ENCODE measurements at regions not wholly inside any gene's neighbourhood (a gene's known extent, or its start where the extent isn't known, plus 50 kb on each side); places are given as distances from the start of the nearest gene placed in this dataset.

GRCh38 chrX:21056622-21057021, 317.6 kb upstream of the CNKSR2 start:
- no peaks in the 10 kb centered on the region for H3K4me1 Mint-ChIP-seq
- no peak overlapping the region for H3K4me3 ChIP-seq (ENCODE audit: low read length)
- H3K27me3 Mint-ChIP-seq (ENCODE audit: insufficient read depth): no peaks in the 10 kb centered on the region
- peaks cover 5% of the 10 kb centered on the region for H3K36me3 Mint-ChIP-seq (ENCODE audit: low read depth)
- H3K9me3 ChIP-seq (ENCODE audit: control insufficient read depth, low read length): peaks cover 14% of the 10 kb centered on the region
- WGBS, 2 experiments (ENCODE audit: insufficient coverage in 1 of 2, insufficient read length in 1 of 2): 90% methylated on average over 2 of the region's 2 CpGs; no CpG with 5 or more reads in 1 of the 2 experiments
- no peak for TF ChIP-seq CTCF (conservative IDR thresholded peaks at IDR 0.05)
- H3K9me3 Mint-ChIP-seq: peaks cover 28% of the 10 kb centered on the region
- no peak overlapping the region for H3K4me3 Mint-ChIP-seq
- H3K27ac ChIP-seq (ENCODE audit: low read depth, low read length): no peak overlapping the region
- H3K27ac Mint-ChIP-seq: no peak overlapping the region
- no peak overlapping the region for H3K9ac ChIP-seq (ENCODE audit: extremely low read depth, low read length, poor library complexity, severe bottlenecking)
- no peaks in the 10 kb centered on the region for H3K36me3 ChIP-seq (ENCODE audit: control insufficient read depth, insufficient read depth, low read length)
- no peaks in the 10 kb centered on the region for H3K4me1 ChIP-seq (ENCODE audit: control insufficient read depth, insufficient read depth, low read length)
- H3K27me3 ChIP-seq (ENCODE audit: control insufficient read depth, insufficient read depth, low read length, poor library complexity, severe bottlenecking): no peaks in the 10 kb centered on the region
- no peak for DNase-seq

- H3K4me3 Mint-ChIP-seq: peak overlapping the region; percentile 29
These were observed 327.2 kb upstream of the CNKSR2 start for GRCh38 chrX:21047034-21047455.

GRCh38 chrX:21014326-21014725, 359.9 kb upstream of the CNKSR2 start:
- Mint-ChIP-seq H3K36me3 (ENCODE audit: low read depth) (peaks cover 8% of the 10 kb centered on the region), H3K4me1 (no peaks in the 10 kb centered on the region)
- no peaks in the 10 kb centered on the region for H3K36me3 ChIP-seq (ENCODE audit: control insufficient read depth, insufficient read depth, low read length)

More at GRCh38 chrX:21047034-21047455, 327.2 kb upstream of the CNKSR2 start:
- TF ChIP-seq CTCF (conservative IDR thresholded peaks at IDR 0.05): no peak
- H3K27ac ChIP-seq (ENCODE audit: low read depth, low read length): no peak overlapping the region
- H3K4me1 Mint-ChIP-seq: peaks cover 32% of the 10 kb centered on the region
- H3K27me3 Mint-ChIP-seq (ENCODE audit: insufficient read depth): no peaks in the 10 kb centered on the region
- no peaks in the 10 kb centered on the region for H3K4me1 ChIP-seq (ENCODE audit: control insufficient read depth, insufficient read depth, low read length)
- no peaks in the 10 kb centered on the region for H3K36me3 ChIP-seq (ENCODE audit: control insufficient read depth, insufficient read depth, low read length)
- peak; percentile 65 for DNase-seq
- H3K9ac ChIP-seq (ENCODE audit: extremely low read depth, low read length, poor library complexity, severe bottlenecking): no peak overlapping the region
- H3K27me3 ChIP-seq (ENCODE audit: control insufficient read depth, insufficient read depth, low read length, poor library complexity, severe bottlenecking): no peaks in the 10 kb centered on the region
- H3K36me3 Mint-ChIP-seq (ENCODE audit: low read depth): no peaks in the 10 kb centered on the region
- WGBS, 2 experiments (ENCODE audit: insufficient coverage in 1 of 2, insufficient read length in 1 of 2): 10% methylated on average over 1 of the region's 2 CpGs; no CpG with 5 or more reads in 1 of the 2 experiments
- H3K27ac Mint-ChIP-seq: peak overlapping the region; percentile 80
- no peaks in the 10 kb centered on the region for H3K9me3 ChIP-seq (ENCODE audit: control insufficient read depth, low read length)
- H3K4me3 ChIP-seq (ENCODE audit: low read length): peak overlapping the region; percentile 35
- H3K9me3 Mint-ChIP-seq: peaks cover 3% of the 10 kb centered on the region

More at GRCh38 chrX:21014326-21014725, 359.9 kb upstream of the CNKSR2 start:
- Mint-ChIP-seq H3K27me3 (ENCODE audit: insufficient read depth) (no peaks in the 10 kb centered on the region), H3K27ac (no peak overlapping the region), H3K9me3 (peaks cover 19% of the 10 kb centered on the region), H3K4me3 (no peak overlapping the region)
- no peak overlapping the region for H3K27ac ChIP-seq (ENCODE audit: low read depth, low read length)
- no peak overlapping the region for H3K9ac ChIP-seq (ENCODE audit: extremely low read depth, low read length, poor library complexity, severe bottlenecking)
- no peaks in the 10 kb centered on the region for H3K9me3 ChIP-seq (ENCODE audit: control insufficient read depth, low read length)
- no peaks in the 10 kb centered on the region for H3K27me3 ChIP-seq (ENCODE audit: control insufficient read depth, insufficient read depth, low read length, poor library complexity, severe bottlenecking)
- no peak for DNase-seq
- H3K4me1 ChIP-seq (ENCODE audit: control insufficient read depth, insufficient read depth, low read length): no peaks in the 10 kb centered on the region
- no peak for TF ChIP-seq CTCF (conservative IDR thresholded peaks at IDR 0.05)
- 0% methylated on average over 1 of the region's 2 CpGs; no CpG with 5 or more reads in 1 of the 2 experiments for WGBS, 2 experiments (ENCODE audit: insufficient coverage in 1 of 2, insufficient read length in 1 of 2)
- H3K4me3 ChIP-seq (ENCODE audit: low read length): no peak overlapping the region
